NB4 (cell line): ENCODE measurements at regions not wholly inside any gene's neighbourhood (a gene's known extent, or its start where the extent isn't known, plus 50 kb on each side); places are given as distances from the start of the nearest gene placed in this dataset.

Source experiments
- CTCF ChIP-seq: IDR thresholded peaks from one replicate; pipeline ENCODE4 v1.5.1; 2012; ENCODE audit warnings: low read depth, low read length
- MAX ChIP-seq: IDR thresholded peaks from 2 replicates; pipeline ENCODE4 v1.6.1; 2011; ENCODE audit warnings: low read depth, low read length

- TF ChIP-seq CTCF (no peak), MAX (no peak)
Observed at GRCh38 chr2:136479696-136480095, 285.6 kb upstream of the THSD7B start.
